HepG2 (cell line): ENCODE measurements at regions not wholly inside any gene's neighbourhood (a gene's known extent, or its start where the extent isn't known, plus 50 kb on each side); places are given as distances from the start of the nearest gene placed in this dataset.

ENCODE experiments used
- ATAC-seq: fragments of 200-7000 bp; cut with Tn5 transposase; 3 replicates; pipeline ENCODE4 v1.9.1; 2020; ENCODE audit warnings: mild to moderate bottlenecking, moderate library complexity
- BruUV-seq: library from RNA; stranded (reverse); fragments of 400-500 nt; replicated peaks from 2 replicates; lab custom pipeline; 2021; lab: Mats Ljungman, UMichigan
- CTCF ChIA-PET: fragments of 300-600 bp; formaldehyde crosslinking; extraction: SDS; loops from one replicate; lab custom pipeline; 2021; ENCODE audit warnings: low total read pairs, inconsistent platforms, low intra/inter-chr PET ratio; lab: Yijun Ruan, JAX
- POLR2A ChIA-PET: fragments of 350-600 bp; sonication (Branson Sonifier 250); formaldehyde crosslinking; loops from one replicate; lab custom pipeline; 2020; ENCODE audit warnings: antibody characterized with exemption, inconsistent platforms; lab: Yijun Ruan, JAX
- DNase-seq: peaks from one replicate; pipeline ENCODE4 v3.0.0-alpha.2; 2015; ENCODE audit warnings: low spot score
- FAIRE-seq: peaks from 3 replicates; lab custom pipeline; 2011; peaks lifted over from hg19 to GRCh38; lab: Jason Lieb, UNC
- H2AFZ ChIP-seq: one replicate; pipeline ENCODE4 v1.6.1; 2011; ENCODE audit warnings: low read length, inconsistent platforms
- H3K27ac ChIP-seq: fragments of 300-600 bp; 3 replicates; pipeline ENCODE4 v1.8.0; 2011; ENCODE audit warnings: mixed run types, mild to moderate bottlenecking, mixed read lengths, low read length, inconsistent platforms; ENCODE audit not compliant: insufficient read depth; ENCODE audit errors: extremely low read length
- H3K27me3 ChIP-seq, 2 experiments: fragments of 200-600 bp in 1 of 2; 2 replicates in 1 of 2; 3 replicates in 1 of 2; pipeline versions ENCODE4 v1.6.0 to v1.8.0; 2011; ENCODE audit warnings: low read length in 2 of 2, mild to moderate bottlenecking in 2 of 2, moderate library complexity in 2 of 2, inconsistent platforms in 1 of 2; ENCODE audit not compliant: insufficient read depth in 2 of 2, control insufficient read depth in 1 of 2
- H3K36me3 ChIP-seq, 2 experiments: fragments of 200-600 bp in 1 of 2; replicated peaks in 1 of 2; 2 replicates in 1 of 2; 3 replicates in 1 of 2; pipeline versions ENCODE4 v1.5.1 to v1.8.0; 2011; ENCODE audit warnings: low read length in 2 of 2, inconsistent platforms in 1 of 2; ENCODE audit not compliant: insufficient read depth in 2 of 2, control insufficient read depth in 1 of 2
- H3K4me1 ChIP-seq: 2 replicates; pipeline ENCODE4 v1.5.1; 2012; ENCODE audit warnings: low read length, inconsistent platforms; ENCODE audit not compliant: insufficient read depth
- H3K4me2 ChIP-seq: 2 replicates; pipeline ENCODE4 v1.6.0; 2011; ENCODE audit warnings: low read depth, low read length, inconsistent platforms
- H3K4me3 ChIP-seq, 3 experiments: fragments of 200-600 bp in 1 of 3; sonication (generic), shearing (Covaris generic) in 1 of 3; replicated peaks in 1 of 3; 2 replicates each; pipeline ENCODE4 v1.5.1; 2011 to 2016; ENCODE audit warnings: low read length in 3 of 3, inconsistent platforms in 2 of 3, low read depth in 2 of 3, mild to moderate bottlenecking in 2 of 3, control low read depth in 1 of 3, mixed read lengths in 1 of 3; ENCODE audit not compliant: insufficient read depth in 1 of 3
- H3K79me2 ChIP-seq: one replicate; pipeline ENCODE4 v1.6.1; 2011; ENCODE audit warnings: low read length, inconsistent platforms; ENCODE audit not compliant: insufficient read depth
- H3K9ac ChIP-seq: 2 replicates; pipeline ENCODE4 v1.6.0; 2011; ENCODE audit warnings: mild to moderate bottlenecking, low read depth, low read length, inconsistent platforms; ENCODE audit not compliant: insufficient read depth
- H3K9me3 ChIP-seq: 2 replicates; pipeline ENCODE4 v1.5.1; 2012; ENCODE audit warnings: mild to moderate bottlenecking, low read length
- H4K20me1 ChIP-seq: 2 replicates; pipeline ENCODE4 v1.6.0; 2011; ENCODE audit warnings: inconsistent platforms, mild to moderate bottlenecking, low read length, moderate library complexity; ENCODE audit not compliant: insufficient read depth
- CENPT ChIP-seq: sonication (generic); formaldehyde crosslinking; IDR thresholded peaks from 2 replicates; pipeline ENCODE4 v1.8.0; 2022; ENCODE audit warnings: low read depth, mild to moderate bottlenecking, moderate library complexity, missing genetic modification reagents
- HBP1 ChIP-seq: IDR thresholded peaks from 2 replicates; pipeline ENCODE4 v1.6.1; 2016; ENCODE audit warnings: low read depth, control low read depth
- HNRNPL ChIP-seq: fragments of 200-400 bp; formaldehyde crosslinking; IDR thresholded peaks from 2 replicates; pipeline ENCODE4 v1.6.1; 2017; ENCODE audit warnings: mild to moderate bottlenecking, low read depth, low read length
- KAT2B ChIP-seq: fragments of 150-350 bp; IDR thresholded peaks from 2 replicates; pipeline ENCODE4 v1.6.1; 2014; ENCODE audit warnings: low read depth, low read length, borderline replicate concordance
- MTF1 ChIP-seq: sonication (generic); formaldehyde crosslinking; IDR thresholded peaks from 2 replicates; pipeline ENCODE4 v1.5.0; 2020; ENCODE audit warnings: missing genetic modification reagents
- POGK ChIP-seq: sonication (generic); formaldehyde crosslinking; conservative IDR thresholded peaks from 2 replicates; pipeline ENCODE4 v1.8.0; 2022; ENCODE audit warnings: mild to moderate bottlenecking, moderate library complexity, missing genetic modification reagents
- RXRA ChIP-seq: sonication (generic); formaldehyde crosslinking; IDR thresholded peaks from 2 replicates; pipeline ENCODE4 v1.5.1; 2020; ENCODE audit warnings: missing genetic modification reagents
- TRIM22 ChIP-seq: fragments of 450-650 bp; IDR thresholded peaks from 2 replicates; pipeline ENCODE4 v1.6.1; 2017
- ZBTB2 ChIP-seq: sonication (generic); formaldehyde crosslinking; IDR thresholded peaks from 2 replicates; pipeline ENCODE4 v1.8.0; 2022; ENCODE audit warnings: low read depth, missing genetic modification reagents
- ZNF143 ChIP-seq: sonication (generic); formaldehyde crosslinking; IDR thresholded peaks from 2 replicates; pipeline ENCODE4 v1.4.0; 2020; ENCODE audit warnings: missing genetic modification reagents
- ZNF263 ChIP-seq: sonication (generic); formaldehyde crosslinking; IDR thresholded peaks from 2 replicates; pipeline ENCODE4 v1.4.0; 2020; ENCODE audit warnings: missing genetic modification reagents
- WGBS: methylation state at CpG from one replicate; pipeline ENCODE4 v1.1.6; 2017; ENCODE audit warnings: low lambda C conversion rate; 5-methylcytosine and 5-hydroxymethylcytosine counted together
- in situ Hi-C: cut with HindIII; loops from 2 replicates; pipeline ENCODE4 v1.10.0; 2017; ENCODE audit warnings: low pct_unique_long_range_greater_than_20kb; ENCODE audit not compliant: extremely low pct_ligation_motif_present
- intact Hi-C: fragments of 100-400 bp; cut with micrococcal nuclease; formaldehyde crosslinking; loops from one replicate; pipeline ENCODE4 v1.10.0; 2022; ENCODE audit not compliant: unreplicated experiment

- TF ChIP-seq POGK: no peak
- TF ChIP-seq, all 625 proteins: peak for 0
Observed at GRCh38 chr18:46338766-46339165, 234.6 kb downstream of the HAUS1 start (continued).

- peaks cover 5 to 65% of the 10 kb centered on the region in 2 experiments for H3K27me3 ChIP-seq
- H3K27ac ChIP-seq: no peak overlapping the region
- H2AFZ ChIP-seq: no peak overlapping the region
- 2% methylated on average over 7 of the region's 7 CpGs for WGBS
- H3K4me1 ChIP-seq: no peaks in the 10 kb centered on the region
- in situ Hi-C loops (no loop called here), intact Hi-C loops (no loop called here)
- no peaks in the 10 kb centered on the region for H3K79me2 ChIP-seq
- ATAC-seq (no peak), DNase-seq (no peak), FAIRE-seq (no peak)
- CTCF ChIA-PET: no interaction called here
- H3K4me3 ChIP-seq: no peak overlapping the region
- H4K20me1 ChIP-seq: no peaks in the 10 kb centered on the region
- no peaks in the 10 kb centered on the region for H3K9me3 ChIP-seq
- no peak for TF ChIP-seq ZNF143
- no peak for TF ChIP-seq CENPT (CRISPR knock-in tag)
- TF ChIP-seq ZNF263 (CRISPR knock-in tag): no peak
- no peak for TF ChIP-seq RXRA (CRISPR knock-in tag)
- no peak for TF ChIP-seq HNRNPL
- no peak for TF ChIP-seq MTF1 (CRISPR knock-in tag)
- no peak for TF ChIP-seq TRIM22
- TF ChIP-seq HBP1: no peak
- no peak for TF ChIP-seq ZBTB2 (CRISPR knock-in tag)
- no peak for TF ChIP-seq KAT2B
- POLR2A ChIA-PET: no interaction called here
- no peak overlapping the region for H3K4me2 ChIP-seq
- BruUV-seq: no TSS peak
- H3K36me3 ChIP-seq: no peaks in the 10 kb centered on the region
- H3K9ac ChIP-seq: no peak overlapping the region
Observed at GRCh38 chr18:46340716-46341115, 236.5 kb downstream of the HAUS1 start.
